Progenitor cell of endocrine pancreas (in vitro differentiated cells): ENCODE measurements at regions not wholly inside any gene's neighbourhood (a gene's known extent, or its start where the extent isn't known, plus 50 kb on each side); places are given as distances from the start of the nearest gene placed in this dataset.
A peak's percentile ranks its signal among the peaks of the same experiment; 100 is the strongest.

Source experiments
- DNase-seq: peaks from one replicate; pipeline ENCODE4 v3.0.0; 2021; ENCODE audit warnings: low spot score; ENCODE audit not compliant: unreplicated experiment
- H3K27ac Mint-ChIP-seq: 2 replicates; pipeline ENCODE4 v1.8.0; 2021; ENCODE audit warnings: mild to moderate bottlenecking, moderate library complexity, mixed read lengths
- H3K27me3 Mint-ChIP-seq: 2 replicates; pipeline ENCODE4 v1.8.0; 2021; ENCODE audit warnings: mixed read lengths
- H3K36me3 Mint-ChIP-seq: 2 replicates; pipeline ENCODE4 v1.8.0; 2022; ENCODE audit warnings: mixed read lengths; ENCODE audit not compliant: insufficient read depth
- H3K4me1 Mint-ChIP-seq: 2 replicates; pipeline ENCODE4 v1.8.0; 2021; ENCODE audit warnings: low read depth, mixed read lengths
- H3K4me3 Mint-ChIP-seq: 2 replicates; pipeline ENCODE4 v1.8.0; 2021; ENCODE audit warnings: low read depth, mild to moderate bottlenecking, moderate library complexity, mixed read lengths
- H3K9me3 Mint-ChIP-seq: 2 replicates; pipeline ENCODE4 v1.8.0; 2021; ENCODE audit warnings: low read depth, mixed read lengths
- CTCF ChIP-seq: fragments of 200-600 bp; sonication (generic); IDR thresholded peaks from one replicate; pipeline ENCODE4 v1.5.0; 2021; ENCODE audit warnings: antibody characterized with exemption, mild to moderate bottlenecking; ENCODE audit not compliant: unreplicated experiment

DNA sequence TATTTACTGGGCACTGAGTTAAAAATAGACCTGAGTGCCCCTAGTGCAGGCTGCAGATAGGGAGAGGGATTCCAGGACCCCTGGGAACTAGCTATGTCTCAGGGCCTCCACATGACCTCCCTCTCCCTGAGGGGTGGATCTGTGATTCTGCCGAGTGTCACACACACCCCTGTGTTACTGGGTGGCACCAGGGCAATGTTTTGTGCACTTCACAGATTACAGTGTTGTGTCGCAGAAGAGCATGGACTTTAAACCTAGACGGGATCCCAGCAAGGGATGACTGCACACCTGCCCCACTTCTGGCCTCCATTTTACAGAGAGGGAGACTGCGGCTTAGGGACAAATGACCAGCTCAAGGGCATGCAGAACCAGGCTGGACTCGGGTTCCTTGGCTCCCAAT lies 65.6 kb downstream of the ZFP36L2 start:
- DNase-seq: no peak
- Mint-ChIP-seq H3K27me3 (peaks cover 4% of the 10 kb centered on the region), H3K9me3 (no peaks in the 10 kb centered on the region), H3K4me3 (no peak overlapping the region), H3K27ac (peak overlapping the region; percentile 20), H3K4me1 (peaks cover 47% of the 10 kb centered on the region), H3K36me3 (no peaks in the 10 kb centered on the region)
- no peak for TF ChIP-seq CTCF

- Mint-ChIP-seq H3K36me3 (no peaks in the 10 kb centered on the region), H3K9me3 (no peaks in the 10 kb centered on the region), H3K4me1 (peaks cover 45% of the 10 kb centered on the region), H3K27me3 (peaks cover 11% of the 10 kb centered on the region), H3K4me3 (no peak overlapping the region), H3K27ac (no peak overlapping the region)
- no peak for DNase-seq
- TF ChIP-seq CTCF: no peak
Observed at GRCh38 chr2:43159797-43160196, 66.6 kb downstream of the ZFP36L2 start.

- peaks cover 22% of the 10 kb centered on the region for H3K27me3 Mint-ChIP-seq
- H3K36me3 Mint-ChIP-seq: no peaks in the 10 kb centered on the region
- no peak for DNase-seq
- H3K4me1 Mint-ChIP-seq: peaks cover 49% of the 10 kb centered on the region
- no peak overlapping the region for H3K27ac Mint-ChIP-seq
- no peak overlapping the region for H3K4me3 Mint-ChIP-seq
- no peaks in the 10 kb centered on the region for H3K9me3 Mint-ChIP-seq
- TF ChIP-seq CTCF: no peak
Observed at GRCh38 chr2:43158259-43158880, 68.0 kb downstream of the ZFP36L2 start.

- H3K36me3 Mint-ChIP-seq: no peaks in the 10 kb centered on the region
- no peak for DNase-seq
- H3K27ac Mint-ChIP-seq: no peak overlapping the region
- TF ChIP-seq CTCF: no peak
- H3K4me3 Mint-ChIP-seq: no peak overlapping the region
- no peaks in the 10 kb centered on the region for H3K9me3 Mint-ChIP-seq
- peaks cover 47% of the 10 kb centered on the region for H3K4me1 Mint-ChIP-seq
- H3K27me3 Mint-ChIP-seq: peaks cover 22% of the 10 kb centered on the region
Observed at GRCh38 chr2:43157506-43158246, 68.7 kb downstream of the ZFP36L2 start.

DNA sequence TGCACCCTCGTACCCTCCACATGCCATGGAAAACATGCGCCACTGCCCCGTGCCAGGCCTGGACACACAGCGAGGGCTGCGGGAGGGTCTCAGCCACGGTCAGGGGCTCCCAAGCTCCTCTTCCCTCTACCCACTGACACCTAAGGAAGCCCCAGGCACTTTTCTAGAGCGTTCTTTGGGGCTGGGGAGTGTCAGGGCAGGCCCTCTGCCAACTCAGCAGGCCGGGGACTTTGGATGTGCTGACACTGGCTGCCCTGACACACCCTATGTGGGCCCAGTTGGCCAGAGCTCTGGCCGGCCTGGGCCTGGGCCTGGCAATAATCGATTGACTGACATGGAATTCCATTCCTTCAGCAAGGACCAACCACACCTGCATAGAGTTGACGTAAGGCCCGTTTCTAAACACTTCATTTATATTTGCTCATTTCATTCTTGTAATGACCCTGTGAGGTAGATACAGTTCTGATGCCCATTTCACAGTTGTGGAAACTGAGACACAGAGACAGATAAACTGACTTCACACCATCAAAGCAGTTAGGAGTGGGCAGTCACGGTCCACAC lies 70.5 kb downstream of the ZFP36L2 start:
- H3K9me3 Mint-ChIP-seq: no peaks in the 10 kb centered on the region

More for the DNA sequence above, 70.5 kb downstream of the ZFP36L2 start:
- TF ChIP-seq CTCF: no peak
- Mint-ChIP-seq H3K36me3 (no peaks in the 10 kb centered on the region), H3K27ac (no peak overlapping the region), H3K27me3 (peaks cover 25% of the 10 kb centered on the region), H3K4me3 (no peak overlapping the region), H3K4me1 (peaks cover 41% of the 10 kb centered on the region)
- no peak for DNase-seq
